GM18519 (cell line): ENCODE measurements at regions not wholly inside any gene's neighbourhood (a gene's known extent, or its start where the extent isn't known, plus 50 kb on each side); places are given as distances from the start of the nearest gene placed in this dataset.
"Not testable (repeated sequence)": the region's sequence is repeated elsewhere in the genome, so short reads cannot be mapped to it uniquely, and the experiment has no call there.

ENCODE experiments used
- ATAC-seq: cut with Tn5 transposase; IDR thresholded peaks from one replicate; pipeline ENCODE4 v1.9.1; 2021; ENCODE audit warnings: mild to moderate bottlenecking, moderate library complexity; ENCODE audit not compliant: unreplicated experiment, low FRiP score

DNA sequence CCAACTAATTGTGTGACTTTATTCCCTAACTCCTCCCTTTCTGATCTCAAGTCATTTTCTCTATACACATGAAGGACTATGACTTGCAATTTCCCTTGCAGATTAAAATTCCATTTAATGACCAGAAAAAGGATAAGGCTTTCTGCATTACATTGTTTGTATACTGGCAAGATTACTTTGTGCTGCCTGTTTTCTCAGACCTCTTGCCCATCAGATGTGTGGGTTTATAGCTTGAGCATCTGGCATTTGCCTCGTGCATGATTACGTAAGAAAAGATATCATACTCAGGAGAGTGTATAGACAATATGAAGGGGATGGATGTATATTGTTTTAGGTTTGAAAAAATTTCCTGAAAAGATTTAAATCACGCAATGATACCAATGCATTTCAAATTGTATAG, 593.8 kb upstream of the SLIT2 start:
- no peak for ATAC-seq

DNA sequence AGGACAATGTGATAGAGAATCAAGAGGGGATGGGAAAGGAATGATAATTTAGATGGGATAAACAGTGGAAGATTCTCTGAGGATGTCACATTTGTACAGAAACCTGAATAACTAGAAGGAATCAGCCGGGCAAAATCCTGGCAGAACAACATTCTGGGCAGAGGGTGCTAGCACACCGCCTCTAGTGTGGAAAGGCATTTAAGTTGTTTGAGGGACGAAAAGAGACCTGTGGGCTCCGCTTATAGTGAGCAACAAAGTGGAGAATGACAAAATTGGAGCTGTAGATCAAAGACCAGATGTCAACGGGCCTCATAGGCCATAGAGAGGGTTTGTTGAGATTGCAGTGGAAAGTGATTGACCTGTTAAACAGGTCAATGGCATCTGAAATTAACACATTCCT, 596.0 kb upstream of the SLIT2 start:
- ATAC-seq, result no peak

DNA sequence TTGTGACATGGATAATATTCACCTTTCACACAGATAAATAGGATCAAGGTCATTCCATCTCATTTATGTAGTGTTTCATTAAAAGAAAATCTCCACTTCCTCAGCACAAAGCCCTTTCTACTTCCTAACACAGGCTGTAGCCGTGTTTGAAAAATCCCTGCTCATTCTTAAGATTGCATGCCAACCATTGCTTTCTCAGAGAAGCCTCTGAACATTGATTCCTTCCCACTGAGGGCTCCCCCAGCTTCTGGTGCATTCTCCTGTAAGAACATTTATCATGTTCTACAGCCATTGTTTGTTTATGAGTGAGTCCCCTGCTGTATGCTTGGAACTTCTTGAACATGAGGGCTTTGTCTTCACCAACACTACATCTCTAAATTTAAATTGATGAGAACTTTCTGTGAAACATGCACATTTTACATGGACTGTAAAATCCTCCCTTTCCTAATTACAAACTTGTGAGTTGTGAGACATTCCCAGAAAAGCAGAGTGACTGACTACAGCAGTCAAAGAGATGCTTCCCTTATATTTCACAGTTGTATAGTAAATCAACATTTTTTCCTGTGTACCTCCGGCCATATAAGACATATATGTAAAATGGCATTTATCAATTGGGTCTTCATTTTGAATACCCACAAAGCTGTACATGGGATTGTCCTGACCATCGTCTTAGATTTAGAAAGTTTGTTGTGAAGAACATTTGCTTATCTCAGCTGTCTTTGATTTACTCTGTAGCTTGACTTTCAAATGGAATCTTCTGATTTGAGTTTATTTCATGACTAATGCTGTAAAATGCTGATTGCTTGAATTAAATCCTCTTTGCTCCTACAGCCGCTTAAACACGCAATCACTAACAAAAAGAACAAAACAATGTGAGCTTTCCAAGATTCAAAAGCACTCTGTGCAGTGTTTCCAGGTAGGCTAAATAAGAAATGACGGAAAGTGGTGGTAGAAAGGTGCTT, 600.5 kb upstream of the SLIT2 start:
- no peak for ATAC-seq

DNA sequence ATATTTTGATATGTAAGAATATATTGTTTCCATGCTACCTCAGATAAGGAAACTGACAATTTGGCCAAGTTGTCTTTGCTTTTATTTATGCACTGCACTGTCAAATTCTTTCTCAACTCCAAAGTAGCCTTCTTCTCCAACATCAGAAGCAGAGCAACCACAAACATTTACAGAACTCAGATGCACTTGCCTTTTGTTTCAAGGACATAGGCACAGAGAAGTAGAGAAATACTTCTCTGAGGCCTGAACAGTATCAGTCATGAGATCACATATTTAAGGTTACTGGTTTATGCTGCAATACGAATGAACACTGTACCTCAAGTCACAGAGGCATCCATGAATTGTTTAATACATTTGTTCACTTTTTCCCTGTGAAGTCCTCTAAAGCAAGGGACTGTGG, 606.1 kb upstream of the SLIT2 start:
- no peak for ATAC-seq

DNA sequence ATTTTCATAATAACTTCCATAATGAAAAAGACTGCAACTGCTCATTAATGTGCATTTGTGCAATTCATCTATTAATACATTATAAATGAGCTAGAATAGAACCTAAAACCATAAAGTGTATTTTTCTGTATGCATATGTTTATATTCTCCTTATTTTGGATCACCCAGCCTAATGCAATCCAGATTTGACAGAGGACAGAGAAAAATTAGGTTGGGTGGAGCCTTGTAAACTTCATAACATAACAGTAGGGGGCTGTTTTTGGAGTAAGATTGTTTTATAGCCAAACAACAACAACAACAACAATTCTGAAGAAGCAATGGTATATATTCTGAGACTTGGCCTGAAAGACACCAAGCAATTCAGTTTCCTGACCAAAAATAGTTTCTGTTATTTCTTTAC, 615.3 kb upstream of the SLIT2 start:
- ATAC-seq, result no peak

DNA sequence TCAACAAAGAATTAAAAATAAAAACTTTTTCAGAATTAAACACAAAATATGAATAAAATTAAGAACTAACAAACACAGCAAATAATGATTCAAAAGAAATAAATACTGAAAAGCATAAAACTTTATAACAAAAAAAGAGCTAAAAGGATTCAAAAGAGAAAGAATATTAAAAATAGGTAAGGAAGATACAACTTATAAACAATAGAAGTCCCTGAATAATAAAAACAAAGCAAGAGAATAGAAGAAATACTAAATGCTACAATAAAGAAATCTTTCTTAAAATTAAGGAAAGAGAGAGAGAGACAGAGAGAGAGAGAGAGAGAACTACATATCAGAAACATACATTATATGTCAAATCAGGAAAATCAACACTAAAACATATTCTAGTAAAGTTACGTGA, 619.9 kb upstream of the SLIT2 start:
- ATAC-seq, result no peak

DNA sequence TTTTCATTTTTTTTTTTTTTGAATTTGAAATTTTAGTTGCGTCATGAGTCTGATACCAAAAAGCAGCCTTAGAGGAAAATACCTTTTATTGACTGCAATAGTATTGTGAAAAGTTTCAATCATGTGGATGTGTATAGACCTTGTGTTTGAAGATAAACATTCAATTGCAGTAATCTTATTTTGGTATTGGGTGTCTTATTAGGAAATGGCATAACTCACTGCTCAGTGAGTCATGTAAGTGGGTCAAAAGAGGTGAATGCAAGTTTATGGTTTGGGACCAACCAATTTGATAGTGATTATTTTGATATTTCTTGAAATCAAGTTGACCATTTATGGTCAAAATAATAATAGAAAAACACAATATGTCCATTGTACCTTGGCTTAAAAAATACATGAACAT, 627.8 kb upstream of the SLIT2 start:
- ATAC-seq, result no peak

DNA sequence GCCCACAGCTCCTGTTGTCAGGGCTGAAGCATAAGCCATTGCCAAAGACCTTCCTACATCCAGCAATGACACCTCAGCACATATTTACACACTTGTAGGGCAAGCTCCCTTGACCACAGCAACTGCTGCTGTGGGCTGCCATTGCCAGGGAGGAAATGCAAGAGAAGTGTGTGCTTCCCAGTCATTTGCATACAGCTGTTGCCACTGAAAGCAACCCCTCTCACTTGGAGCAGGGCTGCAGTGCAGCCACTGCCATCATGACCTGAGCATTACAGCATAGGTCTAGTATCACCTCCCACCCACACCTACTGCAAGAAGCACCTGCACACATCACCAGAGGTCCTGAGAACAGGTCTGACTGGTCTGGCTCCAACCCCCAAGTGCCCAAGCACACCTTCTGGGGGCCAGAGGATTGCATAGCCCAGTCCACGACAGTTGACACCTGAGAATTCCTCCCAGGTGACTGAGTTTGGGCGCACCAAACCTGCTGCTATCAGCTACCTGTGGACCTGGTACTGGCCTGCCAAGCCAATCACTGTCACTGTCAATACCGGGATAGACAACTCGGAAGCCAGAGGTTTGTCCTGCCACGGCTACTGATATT, 636.5 kb upstream of the SLIT2 start:
- no peak for ATAC-seq

DNA sequence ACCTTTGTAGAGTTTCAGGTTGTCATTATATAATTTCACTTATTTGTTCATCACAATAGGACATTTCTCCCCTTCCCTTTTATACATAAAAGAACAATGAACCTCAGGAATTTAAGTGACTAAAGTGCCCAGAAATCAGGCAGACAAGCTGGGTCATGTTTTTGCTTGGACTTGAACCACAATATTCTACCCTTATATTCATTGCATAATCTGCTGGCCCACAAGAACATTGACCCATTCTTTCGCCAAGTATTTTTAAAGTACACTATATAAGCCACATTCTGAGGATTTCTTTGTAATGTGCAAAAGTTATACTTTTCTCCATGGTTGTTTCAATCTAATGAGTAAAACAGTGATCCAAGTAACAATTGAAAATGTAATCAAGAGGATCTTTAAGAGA, 637.5 kb upstream of the SLIT2 start:
- ATAC-seq, result no peak

DNA sequence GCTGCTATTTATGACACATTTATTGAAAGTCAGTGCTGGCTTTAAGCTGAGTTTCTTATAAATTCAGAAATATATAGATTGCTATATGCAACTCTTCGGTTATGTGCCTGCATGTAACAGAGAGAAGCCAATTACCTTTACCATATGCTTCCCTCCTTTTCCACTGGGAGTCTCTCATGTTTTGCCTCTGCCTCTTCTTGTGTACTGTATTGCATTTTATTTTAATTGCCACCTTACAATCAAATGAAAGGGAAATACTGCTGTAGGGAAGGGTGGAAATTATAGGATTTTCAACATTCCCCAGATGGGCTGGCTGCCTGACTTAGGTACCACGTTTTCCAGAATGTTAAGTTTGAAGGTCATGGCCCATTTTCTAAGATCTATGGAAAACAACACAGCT, 655.4 kb upstream of the SLIT2 start:
- ATAC-seq, result no peak

DNA sequence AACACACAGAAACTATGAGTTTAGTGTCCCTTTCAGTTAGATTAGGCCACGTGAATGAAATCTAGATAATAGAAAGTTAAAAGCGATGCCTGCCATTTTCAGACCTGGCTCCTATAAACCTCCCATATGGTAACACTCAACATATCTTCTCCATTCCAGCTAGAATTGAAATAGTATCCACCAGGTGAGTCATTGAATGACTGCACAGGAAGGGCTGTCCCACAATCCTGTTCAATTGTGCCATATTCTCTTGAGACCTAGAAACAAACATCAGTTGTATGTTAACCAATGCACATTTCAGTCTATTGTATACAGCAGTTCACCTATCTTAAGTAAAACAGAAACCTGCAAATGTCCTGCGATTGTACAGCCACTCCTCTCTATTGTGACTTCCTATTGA, 659.3 kb upstream of the SLIT2 start:
- no peak for ATAC-seq

DNA sequence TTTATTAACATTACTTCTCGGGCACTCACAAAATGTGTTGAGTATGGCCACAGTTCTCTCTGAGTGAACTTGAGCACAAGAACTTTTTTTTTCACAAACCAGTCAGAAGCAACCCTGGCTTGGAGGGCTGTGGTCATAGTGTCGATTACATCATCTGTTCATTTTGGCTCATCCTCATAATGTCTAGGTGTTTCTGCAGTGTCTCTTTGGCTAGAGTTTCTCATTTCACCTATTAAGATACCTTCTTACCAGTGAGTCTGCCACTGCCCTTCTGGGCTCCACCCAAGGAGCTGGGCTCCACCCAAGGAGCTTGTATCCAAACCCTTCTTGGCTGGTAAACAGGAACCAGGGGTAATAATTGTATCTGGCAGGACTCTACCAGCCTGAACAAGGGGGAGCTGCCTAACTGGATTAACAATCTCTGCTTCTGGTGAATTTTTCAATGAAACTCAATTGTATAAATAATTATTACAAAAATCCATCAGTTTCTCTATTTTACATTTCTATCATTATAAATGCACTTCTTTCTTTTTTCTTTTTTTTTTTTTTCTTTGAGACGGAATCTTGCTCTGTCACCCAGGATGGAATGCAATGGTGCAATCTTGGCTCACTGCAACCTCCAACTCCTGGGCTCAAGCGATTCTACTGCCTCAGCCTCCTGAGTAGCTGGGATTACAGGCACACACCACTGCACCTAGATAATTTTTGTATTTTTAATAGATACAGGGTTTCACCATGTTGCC, 667.7 kb upstream of the SLIT2 start:
- ATAC-seq, result no peak

DNA sequence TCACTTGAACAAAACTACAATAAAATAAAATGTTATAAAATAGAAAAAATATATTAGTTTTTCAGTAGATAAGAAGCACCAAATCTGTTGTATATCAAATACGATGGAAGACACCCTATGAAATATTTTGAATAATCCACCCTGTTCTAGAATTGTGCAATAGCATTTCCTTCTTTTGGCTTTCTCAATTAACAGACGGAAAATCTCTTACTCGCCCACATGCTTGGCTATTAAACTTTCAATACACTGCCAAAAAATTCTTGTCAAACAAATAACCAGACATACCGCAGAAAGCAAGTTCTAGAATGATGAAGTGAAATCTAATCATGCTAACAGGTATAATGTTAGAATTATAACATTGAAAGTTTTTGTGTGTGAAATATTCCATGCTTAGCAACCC, 671.6 kb upstream of the SLIT2 start:
- no peak for ATAC-seq

DNA sequence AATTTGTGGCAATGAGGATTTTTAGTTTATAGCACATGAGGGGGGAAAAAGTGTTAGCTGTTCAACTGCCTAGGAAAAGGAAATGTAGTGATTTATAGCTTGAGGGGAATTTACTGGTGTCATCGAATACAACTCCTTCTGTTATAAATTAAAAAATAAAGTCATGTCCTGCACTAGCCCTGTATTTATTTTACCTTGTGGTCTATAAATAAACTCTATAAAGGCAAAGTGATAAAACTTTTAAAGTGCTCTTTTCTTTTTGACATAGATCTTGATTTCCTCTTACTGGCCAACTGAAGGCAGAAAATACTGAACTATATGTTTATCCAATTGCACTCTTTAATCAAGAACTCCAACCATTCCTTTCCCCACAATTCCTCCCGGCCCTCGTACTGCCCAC, 672.1 kb upstream of the SLIT2 start:
- ATAC-seq, result no peak

DNA sequence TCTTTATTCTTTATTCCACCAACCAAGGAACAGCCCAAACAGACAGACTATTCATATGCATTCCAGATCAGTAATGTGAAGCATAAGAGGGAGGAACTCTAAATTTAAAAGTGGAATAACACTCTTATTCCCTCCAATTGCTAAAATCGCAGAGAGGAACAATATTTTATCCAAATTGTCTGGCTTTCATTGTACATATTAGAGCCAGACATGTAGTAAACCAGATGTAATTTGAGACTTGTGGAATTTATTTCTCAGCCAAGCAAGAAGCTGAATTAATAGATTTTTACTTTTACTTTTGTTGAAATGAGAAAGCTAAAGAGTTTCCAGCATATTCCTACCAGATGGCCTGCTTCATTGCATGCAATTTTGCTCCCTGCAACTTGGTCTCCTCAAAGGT, 674.6 kb upstream of the SLIT2 start:
- no peak for ATAC-seq

DNA sequence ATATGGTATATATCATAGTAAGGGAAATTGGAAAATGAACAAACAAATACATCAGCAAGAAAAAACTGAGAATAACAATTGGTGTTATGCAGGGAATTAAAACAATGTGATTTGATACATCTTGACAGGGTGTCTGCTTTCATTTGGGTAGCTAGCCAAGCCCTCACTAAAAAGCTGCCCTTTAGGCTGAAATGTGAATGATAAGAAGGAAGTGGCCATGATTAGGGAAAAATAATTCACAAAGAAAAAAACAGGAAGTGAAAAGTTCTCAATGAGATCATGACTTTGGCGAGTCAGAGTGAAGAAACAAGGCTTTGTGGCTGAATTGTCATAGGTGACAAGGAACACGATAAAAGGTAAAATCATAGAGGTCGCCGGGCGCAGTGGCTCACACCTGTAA, 675.8 kb upstream of the SLIT2 start:
- ATAC-seq, result no peak

DNA sequence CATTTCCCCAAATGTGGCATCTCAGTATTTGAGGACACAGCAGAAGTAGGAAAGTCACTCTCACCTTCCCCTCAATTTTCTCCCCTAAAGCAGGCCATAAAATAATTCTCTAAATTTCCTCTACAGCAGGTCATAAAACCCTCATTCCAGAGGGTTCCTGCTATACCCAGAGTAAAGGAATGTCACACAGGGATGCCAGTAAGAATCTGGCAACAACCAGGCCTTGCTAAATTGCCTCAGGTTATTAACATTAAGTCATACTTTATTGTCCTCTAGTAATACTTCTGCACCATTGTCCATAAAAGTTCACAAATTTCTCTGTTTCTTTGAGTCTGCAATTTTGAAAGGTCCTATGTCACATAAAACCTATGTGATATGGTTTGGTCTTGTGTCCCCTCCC, 685.7 kb upstream of the SLIT2 start:
- no peak for ATAC-seq

DNA sequence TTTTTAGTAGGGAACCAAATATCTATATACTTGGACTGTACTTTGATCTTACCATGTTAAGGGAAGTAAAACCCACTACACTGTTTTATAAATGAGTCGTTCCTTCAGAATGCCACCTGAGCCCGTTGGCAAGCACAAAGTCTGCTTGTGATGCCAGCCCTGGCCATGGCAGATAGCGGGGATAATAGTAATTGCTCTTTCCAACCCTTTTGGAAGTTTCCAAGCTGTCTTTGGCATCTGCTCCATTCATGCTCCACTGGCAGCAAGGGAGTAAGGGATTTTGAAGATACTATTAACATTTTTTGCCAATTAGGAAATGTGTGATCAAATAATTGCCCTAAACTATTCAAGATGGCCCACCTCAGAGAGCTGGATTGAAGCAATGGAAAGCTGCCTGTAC, 689.2 kb upstream of the SLIT2 start:
- no peak for ATAC-seq

DNA sequence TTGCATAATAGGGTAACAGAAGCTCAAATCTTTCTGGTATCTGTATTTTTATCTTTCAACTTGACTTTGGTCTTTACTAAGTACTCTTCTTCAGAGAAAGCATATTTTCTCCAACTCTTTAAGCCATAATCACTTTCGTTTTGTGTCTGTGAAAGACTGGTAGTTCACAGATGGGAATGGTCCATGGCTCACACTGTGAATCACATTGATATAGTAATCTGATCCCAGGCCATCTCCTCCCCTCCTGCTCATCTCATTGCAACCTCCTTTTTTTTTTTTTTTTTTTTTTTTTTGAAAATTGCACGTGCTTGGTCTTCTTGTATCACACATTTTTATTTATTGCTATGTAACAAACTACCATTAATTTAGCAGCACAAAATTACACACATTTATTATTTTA, 694.5 kb upstream of the SLIT2 start:
- no peak for ATAC-seq

DNA sequence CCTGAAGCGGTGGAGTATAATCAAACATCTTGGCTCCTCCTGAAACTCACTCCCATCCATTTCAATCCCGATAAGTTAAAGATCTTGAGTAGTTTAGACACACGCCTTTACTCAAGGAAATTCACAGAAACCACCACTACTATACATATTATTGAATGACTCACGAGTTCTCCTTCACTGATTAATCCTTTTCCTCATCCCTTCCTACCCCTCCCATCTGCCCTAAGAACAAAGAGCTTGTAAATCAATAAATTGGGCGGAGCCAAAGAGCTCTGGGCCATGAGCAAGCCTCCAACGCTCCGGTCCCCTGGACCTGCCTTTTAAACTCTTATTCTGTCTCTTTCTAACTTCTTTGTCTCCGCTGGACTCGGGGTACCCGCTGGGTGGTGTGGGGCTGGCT, 695.4 kb upstream of the SLIT2 start:
- not testable (repeated sequence) for ATAC-seq

DNA sequence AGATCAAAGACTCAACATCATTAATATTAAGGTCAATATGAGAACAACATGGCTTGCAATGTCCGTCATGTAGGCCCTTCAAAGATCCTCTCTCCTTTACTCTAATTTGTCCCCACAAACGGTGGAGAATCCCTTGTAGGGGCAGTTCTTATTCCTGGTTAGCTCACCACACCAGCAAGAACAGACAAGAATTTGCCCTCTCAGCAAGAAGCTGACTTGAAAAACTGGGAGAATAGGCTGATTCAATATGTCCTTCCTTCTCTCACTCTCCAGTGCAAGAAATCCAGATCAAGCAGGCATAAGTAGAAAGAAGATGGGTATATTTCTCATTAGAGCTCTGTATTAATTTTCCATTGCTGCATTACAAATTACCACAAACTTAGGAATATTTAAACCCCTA, 704.2 kb upstream of the SLIT2 start:
- ATAC-seq, result no peak
